Liver (tissue), 8 donors: ENCODE measurements at regions not wholly inside any gene's neighbourhood (a gene's known extent, or its start where the extent isn't known, plus 50 kb on each side); places are given as distances from the start of the nearest gene placed in this dataset.

Experiments
- DNase-seq: peaks from one replicate; pipeline ENCODE4 v3.0.0-alpha.2; 2017; ENCODE audit warnings: low spot score
- H3K27ac ChIP-seq, 2 donors: one replicate each; pipeline ENCODE4 v1.7.0; 2013; ENCODE audit warnings: inconsistent platforms in 2 of 2, low read length in 2 of 2, control low read depth in 1 of 2, low read depth in 1 of 2, mild to moderate bottlenecking in 1 of 2
- H3K27me3 ChIP-seq, 4 donors: one replicate each; pipeline versions ENCODE4 v1.6.1 to v1.7.0; 2013; ENCODE audit warnings: low read length in 3 of 4, inconsistent platforms in 1 of 4, mild to moderate bottlenecking in 1 of 4, moderate library complexity in 1 of 4; ENCODE audit not compliant: control insufficient read depth in 4 of 4, insufficient read depth in 4 of 4
- H3K36me3 ChIP-seq, 4 donors: one replicate each; pipeline versions ENCODE4 v1.6.1 to v1.7.0; 2013; ENCODE audit warnings: low read length in 3 of 4, mild to moderate bottlenecking in 3 of 4, low read depth in 1 of 4, moderate library complexity in 1 of 4; ENCODE audit not compliant: control insufficient read depth in 4 of 4, insufficient read depth in 3 of 4
- H3K4me1 ChIP-seq, 4 donors: one replicate each; pipeline versions ENCODE4 v1.6.1 to v1.7.0; 2013; ENCODE audit warnings: low read length in 3 of 4, mild to moderate bottlenecking in 3 of 4, moderate library complexity in 1 of 4; ENCODE audit not compliant: control insufficient read depth in 4 of 4, insufficient read depth in 4 of 4
- H3K4me3 ChIP-seq, 3 donors: one replicate each; pipeline versions ENCODE4 v1.6.1 to v1.7.0; 2013; ENCODE audit warnings: low read length in 3 of 3, control low read depth in 1 of 3, low read depth in 1 of 3, mild to moderate bottlenecking in 1 of 3
- H3K9ac ChIP-seq, 2 donors: one replicate each; pipeline ENCODE4 v1.7.0; 2013; ENCODE audit warnings: low read length in 2 of 2, mild to moderate bottlenecking in 2 of 2, moderate library complexity in 2 of 2, control low read depth in 1 of 2, low read depth in 1 of 2
- H3K9me3 ChIP-seq, 4 donors: one replicate each; pipeline versions ENCODE4 v1.6.1 to v1.7.0; 2013; ENCODE audit warnings: low read length in 3 of 4; ENCODE audit not compliant: control insufficient read depth in 4 of 4
- EGR1 ChIP-seq, 2 donors: IDR thresholded peaks; 2 replicates each; pipeline ENCODE4 v1.6.1; 2016 to 2018; ENCODE audit warnings: antibody characterized with exemption in 2 of 2, low read depth in 2 of 2
- FOXA1 ChIP-seq: IDR thresholded peaks from 2 replicates; pipeline ENCODE4 v1.6.1; 2016; ENCODE audit warnings: antibody characterized with exemption
- FOXA2 ChIP-seq: IDR thresholded peaks from 2 replicates; pipeline ENCODE4 v1.6.1; 2016; ENCODE audit warnings: antibody characterized with exemption
- HNF4A ChIP-seq, 2 donors: conservative IDR thresholded peaks; 2 replicates each; pipeline ENCODE4 v1.6.1; 2016; ENCODE audit warnings: antibody characterized with exemption in 2 of 2, mild to moderate bottlenecking in 2 of 2
- HNF4G ChIP-seq: IDR thresholded peaks from 2 replicates; pipeline ENCODE4 v1.6.1; 2016; ENCODE audit warnings: antibody characterized with exemption
- NR2F2 ChIP-seq: IDR thresholded peaks from 2 replicates; pipeline ENCODE4 v1.6.1; 2016; ENCODE audit warnings: antibody characterized with exemption
- RAD21 ChIP-seq, 2 donors: IDR thresholded peaks; 2 replicates each; pipeline ENCODE4 v1.6.1; 2016; ENCODE audit warnings: antibody characterized with exemption in 2 of 2, mild to moderate bottlenecking in 2 of 2
- RXRA ChIP-seq, 2 donors: IDR thresholded peaks; 2 replicates each; pipeline ENCODE4 v1.6.1; 2017 to 2018; ENCODE audit warnings: antibody characterized with exemption in 2 of 2, mild to moderate bottlenecking in 1 of 2
- SP1 ChIP-seq: IDR thresholded peaks from 2 replicates; pipeline ENCODE4 v1.6.1; 2018; ENCODE audit warnings: antibody characterized with exemption, mild to moderate bottlenecking
- TAF1 ChIP-seq: conservative IDR thresholded peaks from 2 replicates; pipeline ENCODE4 v1.6.1; 2016; ENCODE audit warnings: antibody characterized with exemption, mild to moderate bottlenecking
- YY1 ChIP-seq: IDR thresholded peaks from 2 replicates; pipeline ENCODE4 v1.6.1; 2016; ENCODE audit warnings: antibody characterized with exemption, mild to moderate bottlenecking
- WGBS: extraction: QIAGEN DNeasy Blood & Tissue Kit; methylation state at CpG from one replicate; pipeline ENCODE4 v1.1.7; 2013; 5-methylcytosine and 5-hydroxymethylcytosine counted together
- TF ChIP-seq, protein P1 (sequence below): IDR thresholded peaks from 2 replicates; pipeline ENCODE4 v1.6.1; 2016; ENCODE audit warnings: antibody characterized with exemption
- TF ChIP-seq, protein P2 (sequence below): fragments of 150-350 bp; IDR thresholded peaks from 2 replicates; pipeline ENCODE4 v1.5.1; 2017; ENCODE audit warnings: improper control_type of control experiment, low read depth, low read length; ENCODE audit not compliant: missing input control
- TF ChIP-seq, protein P3 (sequence below): IDR thresholded peaks from 2 replicates; pipeline ENCODE4 v1.6.1; 2016; ENCODE audit warnings: antibody characterized with exemption, mild to moderate bottlenecking
- TF ChIP-seq, protein P4 (sequence below): IDR thresholded peaks from 2 replicates; pipeline ENCODE4 v1.6.1; 2016; ENCODE audit warnings: antibody characterized with exemption
- TF ChIP-seq, protein P5 (sequence below): IDR thresholded peaks from 2 replicates; pipeline ENCODE4 v1.6.1; 2016; ENCODE audit warnings: antibody characterized with exemption
- donor health status: healthy.
- donor health status: healthy.
- donor health status: healthy.
- donor health status: healthy.
- donor health status: healthy.

DNA sequence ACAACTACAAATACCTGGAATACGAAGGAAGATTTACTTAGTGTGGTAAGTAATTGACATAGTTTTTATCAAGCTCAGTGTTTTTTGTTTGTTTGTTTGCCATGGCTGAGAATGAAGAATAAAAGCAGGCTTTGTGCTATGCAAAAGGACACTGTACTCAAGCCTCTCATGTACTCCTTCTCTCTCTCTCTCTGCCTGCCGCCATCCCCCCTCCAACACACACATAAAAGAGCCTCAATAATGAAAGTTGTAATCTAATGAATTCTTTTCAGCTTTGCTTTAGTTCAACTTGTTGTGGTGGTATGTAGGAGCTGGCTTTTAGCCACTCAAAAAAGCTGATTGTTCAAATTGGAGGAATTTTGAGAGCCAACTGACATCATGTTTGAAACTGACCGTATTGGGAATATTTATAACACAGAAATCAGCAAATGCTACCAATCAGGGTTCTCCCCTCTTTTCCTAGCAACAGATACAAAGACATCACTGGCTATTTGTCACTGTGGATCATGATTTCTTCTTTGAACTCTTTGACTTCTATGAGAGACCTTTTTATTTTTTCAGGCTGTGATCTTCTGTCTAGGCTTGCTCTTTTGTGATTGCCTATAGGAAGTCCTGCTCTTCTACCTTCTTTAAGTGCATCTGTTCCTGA lies 1148.8 kb downstream of the RAPGEF2 start:
- no peaks in the 10 kb centered on the region for H3K36me3 ChIP-seq
- WGBS = 56% methylated on average over 3 of the region's 3 CpGs
- no peak overlapping the region for H3K9ac ChIP-seq
- no peaks in the 10 kb centered on the region for H3K9me3 ChIP-seq
- H3K4me3 ChIP-seq = no peak overlapping the region
- TF ChIP-seq EGR1 (IDR thresholded peaks at IDR 0.05; ENCODE audit: low read depth in 2 of 2) (no peak), HNF4G (no peak), TAF1 (no peak), YY1 (no peak)
- TF ChIP-seq, protein P1, sequence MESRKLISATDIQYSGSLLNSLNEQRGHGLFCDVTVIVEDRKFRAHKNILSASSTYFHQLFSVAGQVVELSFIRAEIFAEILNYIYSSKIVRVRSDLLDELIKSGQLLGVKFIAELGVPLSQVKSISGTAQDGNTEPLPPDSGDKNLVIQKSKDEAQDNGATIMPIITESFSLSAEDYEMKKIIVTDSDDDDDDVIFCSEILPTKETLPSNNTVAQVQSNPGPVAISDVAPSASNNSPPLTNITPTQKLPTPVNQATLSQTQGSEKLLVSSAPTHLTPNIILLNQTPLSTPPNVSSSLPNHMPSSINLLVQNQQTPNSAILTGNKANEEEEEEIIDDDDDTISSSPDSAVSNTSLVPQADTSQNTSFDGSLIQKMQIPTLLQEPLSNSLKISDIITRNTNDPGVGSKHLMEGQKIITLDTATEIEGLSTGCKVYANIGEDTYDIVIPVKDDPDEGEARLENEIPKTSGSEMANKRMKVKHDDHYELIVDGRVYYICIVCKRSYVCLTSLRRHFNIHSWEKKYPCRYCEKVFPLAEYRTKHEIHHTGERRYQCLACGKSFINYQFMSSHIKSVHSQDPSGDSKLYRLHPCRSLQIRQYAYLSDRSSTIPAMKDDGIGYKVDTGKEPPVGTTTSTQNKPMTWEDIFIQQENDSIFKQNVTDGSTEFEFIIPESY = no peak
- no peaks in the 10 kb centered on the region for H3K27me3 ChIP-seq
- H3K4me1 ChIP-seq = no peaks in the 10 kb centered on the region
- DNase-seq = no peak
- no peak overlapping the region for H3K27ac ChIP-seq

DNA sequence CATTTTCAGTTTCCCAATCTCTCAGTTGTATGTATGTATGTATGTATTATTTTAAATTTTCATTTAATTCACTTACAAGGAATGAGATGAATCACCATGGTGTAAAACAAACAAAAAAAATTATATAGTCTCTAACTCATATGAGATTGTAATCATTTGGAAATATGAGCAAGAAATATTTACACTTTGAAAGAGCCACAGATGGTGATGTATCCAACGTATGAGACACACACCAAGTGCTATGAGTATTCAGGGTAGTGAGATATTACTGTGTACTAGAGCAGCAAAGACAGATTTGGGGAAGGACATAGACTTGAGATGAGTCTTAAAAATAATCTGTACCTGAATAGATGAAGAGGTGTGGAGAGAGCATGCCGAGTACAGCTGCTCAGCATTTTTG lies 1154.4 kb downstream of the RAPGEF2 start:
- Histone ChIP-seq H3K36me3 (no peaks in the 10 kb centered on the region), H3K9me3 (no peaks in the 10 kb centered on the region), H3K27me3 (no peaks in the 10 kb centered on the region), H3K4me1 (no peaks in the 10 kb centered on the region), H3K9ac (no peak overlapping the region), H3K4me3 (no peak overlapping the region), H3K27ac (no peak overlapping the region)
- no peak for TF ChIP-seq EGR1 (IDR thresholded peaks at IDR 0.05; ENCODE audit: low read depth in 2 of 2)
- TF ChIP-seq YY1 = no peak
- TF ChIP-seq, protein P2, sequence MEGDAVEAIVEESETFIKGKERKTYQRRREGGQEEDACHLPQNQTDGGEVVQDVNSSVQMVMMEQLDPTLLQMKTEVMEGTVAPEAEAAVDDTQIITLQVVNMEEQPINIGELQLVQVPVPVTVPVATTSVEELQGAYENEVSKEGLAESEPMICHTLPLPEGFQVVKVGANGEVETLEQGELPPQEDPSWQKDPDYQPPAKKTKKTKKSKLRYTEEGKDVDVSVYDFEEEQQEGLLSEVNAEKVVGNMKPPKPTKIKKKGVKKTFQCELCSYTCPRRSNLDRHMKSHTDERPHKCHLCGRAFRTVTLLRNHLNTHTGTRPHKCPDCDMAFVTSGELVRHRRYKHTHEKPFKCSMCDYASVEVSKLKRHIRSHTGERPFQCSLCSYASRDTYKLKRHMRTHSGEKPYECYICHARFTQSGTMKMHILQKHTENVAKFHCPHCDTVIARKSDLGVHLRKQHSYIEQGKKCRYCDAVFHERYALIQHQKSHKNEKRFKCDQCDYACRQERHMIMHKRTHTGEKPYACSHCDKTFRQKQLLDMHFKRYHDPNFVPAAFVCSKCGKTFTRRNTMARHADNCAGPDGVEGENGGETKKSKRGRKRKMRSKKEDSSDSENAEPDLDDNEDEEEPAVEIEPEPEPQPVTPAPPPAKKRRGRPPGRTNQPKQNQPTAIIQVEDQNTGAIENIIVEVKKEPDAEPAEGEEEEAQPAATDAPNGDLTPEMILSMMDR = no peak
- TF ChIP-seq RXRA (IDR thresholded peaks at IDR 0.05) = no peak
- no peak for TF ChIP-seq HNF4G
- no peak for TF ChIP-seq FOXA2
- no peak for TF ChIP-seq SP1
- no peak for TF ChIP-seq FOXA1
- TF ChIP-seq, protein P1 = no peak
- TF ChIP-seq TAF1 = no peak
- TF ChIP-seq, protein P3, sequence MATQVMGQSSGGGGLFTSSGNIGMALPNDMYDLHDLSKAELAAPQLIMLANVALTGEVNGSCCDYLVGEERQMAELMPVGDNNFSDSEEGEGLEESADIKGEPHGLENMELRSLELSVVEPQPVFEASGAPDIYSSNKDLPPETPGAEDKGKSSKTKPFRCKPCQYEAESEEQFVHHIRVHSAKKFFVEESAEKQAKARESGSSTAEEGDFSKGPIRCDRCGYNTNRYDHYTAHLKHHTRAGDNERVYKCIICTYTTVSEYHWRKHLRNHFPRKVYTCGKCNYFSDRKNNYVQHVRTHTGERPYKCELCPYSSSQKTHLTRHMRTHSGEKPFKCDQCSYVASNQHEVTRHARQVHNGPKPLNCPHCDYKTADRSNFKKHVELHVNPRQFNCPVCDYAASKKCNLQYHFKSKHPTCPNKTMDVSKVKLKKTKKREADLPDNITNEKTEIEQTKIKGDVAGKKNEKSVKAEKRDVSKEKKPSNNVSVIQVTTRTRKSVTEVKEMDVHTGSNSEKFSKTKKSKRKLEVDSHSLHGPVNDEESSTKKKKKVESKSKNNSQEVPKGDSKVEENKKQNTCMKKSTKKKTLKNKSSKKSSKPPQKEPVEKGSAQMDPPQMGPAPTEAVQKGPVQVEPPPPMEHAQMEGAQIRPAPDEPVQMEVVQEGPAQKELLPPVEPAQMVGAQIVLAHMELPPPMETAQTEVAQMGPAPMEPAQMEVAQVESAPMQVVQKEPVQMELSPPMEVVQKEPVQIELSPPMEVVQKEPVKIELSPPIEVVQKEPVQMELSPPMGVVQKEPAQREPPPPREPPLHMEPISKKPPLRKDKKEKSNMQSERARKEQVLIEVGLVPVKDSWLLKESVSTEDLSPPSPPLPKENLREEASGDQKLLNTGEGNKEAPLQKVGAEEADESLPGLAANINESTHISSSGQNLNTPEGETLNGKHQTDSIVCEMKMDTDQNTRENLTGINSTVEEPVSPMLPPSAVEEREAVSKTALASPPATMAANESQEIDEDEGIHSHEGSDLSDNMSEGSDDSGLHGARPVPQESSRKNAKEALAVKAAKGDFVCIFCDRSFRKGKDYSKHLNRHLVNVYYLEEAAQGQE = no peak
- TF ChIP-seq, protein P4, sequence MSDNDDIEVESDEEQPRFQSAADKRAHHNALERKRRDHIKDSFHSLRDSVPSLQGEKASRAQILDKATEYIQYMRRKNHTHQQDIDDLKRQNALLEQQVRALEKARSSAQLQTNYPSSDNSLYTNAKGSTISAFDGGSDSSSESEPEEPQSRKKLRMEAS = no peak
- no peak for TF ChIP-seq RAD21 (IDR thresholded peaks at IDR 0.05)
- TF ChIP-seq, protein P5, sequence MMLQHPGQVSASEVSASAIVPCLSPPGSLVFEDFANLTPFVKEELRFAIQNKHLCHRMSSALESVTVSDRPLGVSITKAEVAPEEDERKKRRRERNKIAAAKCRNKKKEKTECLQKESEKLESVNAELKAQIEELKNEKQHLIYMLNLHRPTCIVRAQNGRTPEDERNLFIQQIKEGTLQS = no peak
- TF ChIP-seq HNF4A (conservative IDR thresholded peaks at IDR 0.05) = no peak
- TF ChIP-seq NR2F2 = no peak
- 63% methylated on average over 2 of the region's 2 CpGs for WGBS
- no peak for DNase-seq
